Stimulated activated naive CD4-positive, alpha-beta T cell (primary cell): ENCODE measurements at regions not wholly inside any gene's neighbourhood (a gene's known extent, or its start where the extent isn't known, plus 50 kb on each side); places are given as distances from the start of the nearest gene placed in this dataset.
"Not testable (repeated sequence)": the region's sequence is repeated elsewhere in the genome, so short reads cannot be mapped to it uniquely, and the experiment has no call there.

Source experiments
- DNase-seq, 6 experiments: peaks; one replicate each; lab custom pipeline; 2025; lab: John Stamatoyannopoulos, UW

- no peak for DNase-seq
Measured at GRCh38 chr4:148649652-148650331, 207.6 kb upstream of the NR3C2 start.

- DNase-seq: no peak
Measured at GRCh38 chr4:148643851-148644250, 201.6 kb upstream of the NR3C2 start.

DNA sequence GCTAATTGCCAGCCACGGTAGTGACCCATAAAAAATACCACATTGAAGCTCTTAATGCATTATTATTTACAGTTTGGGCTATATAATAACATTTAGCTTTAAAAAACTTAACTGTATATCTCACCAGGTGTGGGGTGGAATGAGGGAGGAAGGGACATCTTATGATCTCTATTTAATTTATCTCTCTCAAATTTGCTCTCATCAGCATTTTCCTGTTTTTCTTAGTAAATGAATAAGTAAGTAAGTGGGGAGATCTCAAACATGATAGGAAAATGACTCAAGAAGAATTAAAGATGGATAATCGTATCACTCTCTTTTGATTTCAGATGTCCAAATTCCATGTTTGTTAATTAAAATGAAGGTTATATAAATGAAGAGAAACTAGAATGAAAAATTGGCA, 200.7 kb upstream of the NR3C2 start:
- DNase-seq: no peak

- not testable (repeated sequence) for DNase-seq
Measured at GRCh38 chr4:148638079-148638478, 195.9 kb upstream of the NR3C2 start.

DNA sequence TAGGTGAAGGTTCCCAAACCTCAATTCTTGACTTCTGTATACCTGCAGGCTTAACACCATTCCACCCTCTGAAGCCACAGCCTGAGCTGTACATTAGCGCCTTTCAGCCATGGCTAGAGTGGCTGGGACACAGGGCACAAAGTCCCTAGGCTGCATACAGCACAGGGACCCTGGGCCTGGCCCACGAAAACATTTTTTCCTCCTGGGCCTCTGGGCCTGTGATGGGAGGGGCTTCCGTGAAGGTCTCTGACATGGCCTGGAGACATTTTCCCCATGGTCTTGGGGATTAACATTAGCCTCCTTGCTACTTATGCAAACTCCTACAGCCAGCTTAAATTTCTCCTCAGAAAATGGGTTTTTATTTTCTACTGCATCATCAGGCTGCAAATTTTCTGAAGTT, 195.2 kb upstream of the NR3C2 start:
- DNase-seq: not testable (repeated sequence)

- DNase-seq: no peak
Measured at GRCh38 chr4:148634476-148634875, 192.3 kb upstream of the NR3C2 start.

- no peak for DNase-seq
Measured at GRCh38 chr4:148633720-148634119, 191.5 kb upstream of the NR3C2 start.

- no peak for DNase-seq
Measured at GRCh38 chr4:148632476-148632875, 190.3 kb upstream of the NR3C2 start.

DNA sequence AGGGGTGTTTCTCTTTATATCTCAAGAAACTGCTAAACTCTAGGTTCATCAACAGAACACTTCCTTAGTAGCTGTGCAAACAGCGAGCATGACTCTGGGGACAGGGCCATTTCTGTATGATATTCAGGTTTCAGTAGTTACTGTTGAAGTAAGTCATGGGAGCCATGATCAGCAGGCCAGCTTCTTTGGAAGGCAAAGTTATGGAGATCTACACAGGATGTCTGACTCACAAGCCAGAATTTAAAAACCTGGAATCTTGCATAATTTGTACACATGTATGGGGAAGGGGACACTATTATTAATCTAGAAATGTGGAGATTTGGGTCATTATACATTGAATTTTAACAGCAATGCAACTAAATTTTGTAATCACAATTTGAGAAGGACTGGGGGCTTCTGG, 187.8 kb upstream of the NR3C2 start:
- DNase-seq: no peak

DNA sequence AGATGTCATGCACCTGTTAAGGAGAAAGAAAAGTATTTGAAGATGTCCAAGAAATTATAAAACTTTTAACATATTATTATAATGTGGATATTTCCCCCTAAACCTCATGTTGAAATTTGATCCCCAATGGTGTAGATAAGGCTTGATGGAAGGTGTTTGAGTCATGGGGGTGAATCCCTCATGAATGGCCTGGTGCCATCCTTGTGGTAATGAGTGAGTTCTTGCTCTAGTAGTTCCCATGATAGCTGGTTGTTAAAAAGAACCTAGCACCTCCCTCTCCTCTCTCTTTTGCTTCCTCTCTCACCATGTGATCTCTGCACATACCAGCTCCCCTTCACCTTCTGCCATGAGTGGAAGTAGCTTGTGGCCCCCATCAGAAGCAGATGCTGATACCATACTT, 176.6 kb upstream of the NR3C2 start:
- DNase-seq: no peak

DNA sequence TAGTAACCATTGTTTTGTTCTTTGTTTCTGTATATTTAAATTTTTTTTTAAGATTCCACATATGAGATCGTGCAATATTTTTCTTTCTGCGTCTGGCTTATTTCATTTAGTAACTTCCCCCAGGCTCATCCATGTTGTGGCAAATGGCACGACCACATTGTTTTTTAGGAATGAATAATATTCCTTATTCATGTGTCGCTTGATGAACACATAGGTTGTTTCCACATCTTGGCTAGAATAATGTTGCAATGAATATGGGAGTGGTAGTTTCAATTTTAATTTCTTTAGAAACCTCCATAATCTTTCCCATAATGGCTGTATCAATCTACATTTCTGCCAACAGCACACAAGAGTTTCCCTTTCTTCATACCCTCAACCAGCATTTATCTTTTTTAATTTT, 166.8 kb upstream of the NR3C2 start:
- DNase-seq: no peak

DNA sequence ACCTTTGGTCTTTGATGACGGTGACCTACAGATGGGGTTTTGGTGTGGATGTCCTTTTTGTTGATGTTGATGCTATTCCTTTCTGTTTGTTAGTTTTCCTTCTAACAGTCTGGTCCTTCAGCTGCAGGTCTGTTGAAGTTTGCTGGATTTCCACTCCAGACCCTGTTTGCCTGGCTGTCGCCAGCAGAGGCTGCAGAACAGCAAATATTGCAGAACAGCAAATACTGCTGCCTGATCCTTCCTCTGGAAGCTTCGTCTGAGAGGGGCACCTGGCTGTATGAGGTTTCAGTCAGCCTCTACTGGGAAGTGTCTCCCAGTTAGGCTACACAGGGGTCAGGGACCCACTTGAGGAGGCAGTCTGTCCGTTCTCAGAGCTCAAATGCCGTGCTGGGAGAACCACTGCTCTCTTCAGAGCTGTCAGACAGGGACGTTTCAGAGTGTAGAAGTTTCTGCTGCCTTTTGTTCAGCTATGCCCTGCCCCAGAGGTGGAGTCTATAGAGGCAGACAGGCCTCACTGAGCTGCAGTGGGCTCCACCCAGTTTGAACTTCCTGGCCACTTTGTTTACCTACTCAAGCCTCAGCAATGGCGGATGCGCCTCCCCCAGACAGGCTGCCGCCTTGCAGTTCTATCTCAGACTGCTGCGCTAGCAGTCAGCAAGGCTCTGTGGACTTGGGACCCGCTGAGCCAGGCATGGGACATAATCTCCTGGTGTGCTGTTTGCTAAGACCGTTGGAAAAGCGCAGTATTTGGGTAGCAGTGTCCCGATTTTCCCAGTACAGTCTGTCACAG, 156.4 kb upstream of the NR3C2 start:
- not testable (repeated sequence) for DNase-seq

- no peak for DNase-seq
Measured at GRCh38 chr4:148589182-148589581, 147.0 kb upstream of the NR3C2 start.

DNA sequence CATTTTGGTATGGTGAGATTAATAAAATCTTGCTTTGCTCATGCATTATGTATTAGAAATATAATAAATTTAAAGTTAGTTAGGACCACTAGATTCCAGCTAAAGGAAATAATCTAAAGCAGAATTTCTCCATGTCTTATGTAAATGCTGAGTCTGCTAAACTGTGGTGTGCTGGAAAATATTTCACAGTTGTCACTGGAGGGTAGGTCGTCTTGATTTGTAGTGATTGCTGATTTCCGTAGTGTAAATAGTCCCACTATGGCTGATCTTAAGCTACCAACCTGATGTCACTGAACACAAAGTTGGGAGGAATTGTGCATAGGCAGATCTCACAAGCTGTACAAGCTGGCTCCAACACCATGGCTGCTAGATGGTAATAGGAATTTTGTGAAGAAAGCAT, 133.4 kb upstream of the NR3C2 start:
- DNase-seq: no peak

GRCh38 chr4:148574911-148575310, 132.7 kb upstream of the NR3C2 start:
- no peak for DNase-seq

- no peak for DNase-seq
Measured at GRCh38 chr4:148574502-148574901, 132.3 kb upstream of the NR3C2 start.

DNA sequence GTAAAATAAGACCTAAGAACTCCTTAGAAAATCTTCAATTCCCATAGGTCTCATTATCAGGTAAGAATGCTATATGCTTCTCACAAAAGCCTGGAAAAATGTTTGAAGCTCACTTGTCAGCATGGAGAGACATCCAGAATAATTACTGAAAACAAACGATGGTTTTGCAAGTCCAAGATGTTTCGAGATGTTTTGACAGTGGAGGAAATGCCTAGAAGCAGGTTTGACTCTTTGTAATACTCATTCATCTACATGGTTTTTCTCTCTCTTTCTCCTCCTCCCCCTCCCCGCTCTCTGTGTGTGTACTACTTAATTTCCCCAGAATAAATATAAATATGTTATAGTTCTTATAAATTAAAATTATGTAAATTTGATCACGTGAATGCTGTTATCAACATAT, 131.9 kb upstream of the NR3C2 start:
- DNase-seq: no peak

DNA sequence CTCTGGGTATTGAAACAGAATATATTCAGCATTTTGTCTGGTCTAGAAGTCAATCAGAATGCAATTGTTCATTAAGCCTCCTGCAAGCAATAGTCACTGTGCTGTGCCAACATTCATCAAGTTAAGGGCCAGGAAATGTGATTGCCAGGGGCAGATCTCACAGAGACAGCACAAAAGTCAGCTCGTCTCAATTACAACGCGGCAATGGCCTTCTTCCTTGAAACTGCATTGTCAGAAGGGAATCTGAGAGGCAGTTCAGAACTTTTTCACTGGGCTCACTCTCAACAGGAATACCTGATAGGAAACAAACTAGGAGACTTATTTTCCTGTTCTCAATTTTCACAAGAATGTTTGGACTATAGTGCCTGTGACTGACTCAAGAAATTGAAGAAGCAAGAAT, 131.1 kb upstream of the NR3C2 start:
- DNase-seq: no peak

- no peak for DNase-seq
Measured at GRCh38 chr4:148565801-148566200, 123.6 kb upstream of the NR3C2 start.

- DNase-seq: no peak
Measured at GRCh38 chr4:148563684-148564083, 121.5 kb upstream of the NR3C2 start.

GRCh38 chr4:148561467-148561866, 119.3 kb upstream of the NR3C2 start:
- DNase-seq: no peak

- no peak for DNase-seq
Measured at GRCh38 chr4:148557793-148558192, 115.6 kb upstream of the NR3C2 start.

DNA sequence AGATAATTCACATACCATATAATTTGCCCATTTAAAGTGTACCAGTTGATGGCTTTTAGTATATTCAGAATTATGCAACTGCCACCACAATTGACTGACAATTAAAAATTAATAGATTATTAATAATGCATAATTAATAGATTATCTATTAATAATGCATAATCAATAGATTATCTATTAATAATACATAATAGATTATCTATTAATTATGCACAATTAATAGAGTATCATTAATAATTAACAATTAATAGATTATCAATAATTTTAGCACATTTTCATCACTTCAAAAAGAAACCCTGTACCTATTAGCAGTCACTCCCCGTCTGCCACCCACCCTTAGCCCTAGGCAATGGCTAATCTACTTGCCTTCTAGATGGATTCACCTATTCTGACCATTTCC, 108.6 kb upstream of the NR3C2 start:
- DNase-seq: no peak
